ENCODE measurements at regions not wholly inside any gene's neighbourhood (a gene's known extent, or its start where the extent isn't known, plus 50 kb on each side); places are given as distances from the start of the nearest gene placed in this dataset.

DNA sequence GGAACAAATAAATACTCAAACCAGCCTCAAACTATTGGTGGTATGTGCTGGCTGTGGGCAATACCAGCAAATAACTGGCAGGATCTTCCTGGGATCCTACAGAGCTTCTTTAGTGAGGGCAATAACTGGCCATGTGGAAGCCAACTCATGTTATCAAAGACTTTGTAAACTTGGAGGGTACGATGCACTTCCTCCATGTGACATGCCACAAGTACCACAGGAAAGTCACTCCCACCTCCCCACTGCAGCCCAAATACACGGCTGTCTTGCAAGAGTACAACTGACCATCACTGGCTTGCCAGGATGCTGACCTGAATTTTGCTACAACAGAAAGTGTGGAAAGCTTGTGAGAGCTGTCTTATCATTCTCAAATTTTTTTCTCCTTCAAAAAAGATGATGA, 93.3 kb upstream of the MAML3 start:
- ATAC-seq, result no peak
- TF ChIP-seq BACH2 (CRISPR knock-in tag; IDR thresholded peaks at IDR 0.05; ENCODE audit: borderline replicate concordance), result no peak

DNA sequence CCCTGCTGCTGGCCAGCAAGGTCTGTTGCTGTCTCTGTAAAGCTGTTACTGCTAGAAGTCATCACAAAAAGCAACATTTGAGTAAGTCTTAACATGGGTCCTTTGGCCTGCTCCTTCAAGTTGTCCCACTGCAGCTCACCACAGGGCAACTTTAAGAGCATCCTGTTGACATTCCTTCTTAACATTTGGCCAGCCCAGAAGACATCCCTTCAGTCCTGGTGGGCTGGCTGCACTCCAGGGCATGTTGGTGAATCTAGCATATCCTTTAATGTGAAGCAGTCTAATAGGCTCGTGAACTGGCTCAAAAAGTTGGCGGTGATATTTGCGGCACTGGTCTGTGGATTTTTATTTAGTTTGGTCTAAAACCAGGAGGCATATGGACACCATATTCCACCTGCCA, 92.2 kb upstream of the MAML3 start:
- no peak for ATAC-seq
- TF ChIP-seq CSDC2 (CRISPR knock-in tag; IDR thresholded peaks at IDR 0.05) (no peak), OSR1 (CRISPR knock-in tag; IDR thresholded peaks at IDR 0.05) (no peak), TCF4 (CRISPR knock-in tag; IDR thresholded peaks at IDR 0.05; ENCODE audit: borderline replicate concordance) (no peak)

DNA sequence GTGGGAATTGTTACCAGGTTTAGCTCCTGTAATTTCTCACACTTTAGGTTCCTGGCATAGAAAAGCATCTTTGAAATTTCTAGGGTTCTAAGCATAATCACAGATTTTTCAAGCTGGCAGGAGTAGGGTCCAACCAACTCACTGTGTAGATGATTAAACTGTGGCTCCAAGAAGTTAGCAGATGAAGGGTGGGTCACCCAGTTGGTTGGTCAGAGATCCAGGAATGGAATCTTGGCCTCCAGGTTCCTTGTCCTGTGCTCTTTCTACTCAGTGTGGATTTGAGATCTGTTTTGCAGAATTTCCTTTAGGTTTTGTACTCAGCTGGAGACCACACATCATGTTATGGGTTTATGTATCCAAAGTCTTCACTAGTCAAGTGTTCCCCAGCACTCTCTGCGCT, 90.3 kb upstream of the MAML3 start:
- TF ChIP-seq, protein P1, sequence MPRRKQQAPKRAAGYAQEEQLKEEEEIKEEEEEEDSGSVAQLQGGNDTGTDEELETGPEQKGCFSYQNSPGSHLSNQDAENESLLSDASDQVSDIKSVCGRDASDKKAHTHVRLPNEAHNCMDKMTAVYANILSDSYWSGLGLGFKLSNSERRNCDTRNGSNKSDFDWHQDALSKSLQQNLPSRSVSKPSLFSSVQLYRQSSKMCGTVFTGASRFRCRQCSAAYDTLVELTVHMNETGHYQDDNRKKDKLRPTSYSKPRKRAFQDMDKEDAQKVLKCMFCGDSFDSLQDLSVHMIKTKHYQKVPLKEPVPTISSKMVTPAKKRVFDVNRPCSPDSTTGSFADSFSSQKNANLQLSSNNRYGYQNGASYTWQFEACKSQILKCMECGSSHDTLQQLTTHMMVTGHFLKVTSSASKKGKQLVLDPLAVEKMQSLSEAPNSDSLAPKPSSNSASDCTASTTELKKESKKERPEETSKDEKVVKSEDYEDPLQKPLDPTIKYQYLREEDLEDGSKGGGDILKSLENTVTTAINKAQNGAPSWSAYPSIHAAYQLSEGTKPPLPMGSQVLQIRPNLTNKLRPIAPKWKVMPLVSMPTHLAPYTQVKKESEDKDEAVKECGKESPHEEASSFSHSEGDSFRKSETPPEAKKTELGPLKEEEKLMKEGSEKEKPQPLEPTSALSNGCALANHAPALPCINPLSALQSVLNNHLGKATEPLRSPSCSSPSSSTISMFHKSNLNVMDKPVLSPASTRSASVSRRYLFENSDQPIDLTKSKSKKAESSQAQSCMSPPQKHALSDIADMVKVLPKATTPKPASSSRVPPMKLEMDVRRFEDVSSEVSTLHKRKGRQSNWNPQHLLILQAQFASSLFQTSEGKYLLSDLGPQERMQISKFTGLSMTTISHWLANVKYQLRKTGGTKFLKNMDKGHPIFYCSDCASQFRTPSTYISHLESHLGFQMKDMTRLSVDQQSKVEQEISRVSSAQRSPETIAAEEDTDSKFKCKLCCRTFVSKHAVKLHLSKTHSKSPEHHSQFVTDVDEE (CRISPR knock-in tag; IDR thresholded peaks at IDR 0.05), result no peak
- TF ChIP-seq TCF4 (CRISPR knock-in tag; IDR thresholded peaks at IDR 0.05; ENCODE audit: borderline replicate concordance) (no peak), ZNF70 (CRISPR knock-in tag; IDR thresholded peaks at IDR 0.05) (no peak), BACH2 (CRISPR knock-in tag; IDR thresholded peaks at IDR 0.05; ENCODE audit: borderline replicate concordance) (no peak), OSR1 (CRISPR knock-in tag; IDR thresholded peaks at IDR 0.05) (no peak), PPARA (CRISPR knock-in tag; IDR thresholded peaks at IDR 0.05; ENCODE audit: borderline replicate concordance) (no peak), ZNF565 (CRISPR knock-in tag; conservative IDR thresholded peaks at IDR 0.05; ENCODE audit: low read depth) (no peak), ARNTL (CRISPR knock-in tag; IDR thresholded peaks at IDR 0.05; ENCODE audit: borderline replicate concordance, low read depth) (no peak)
- ATAC-seq, result no peak

DNA sequence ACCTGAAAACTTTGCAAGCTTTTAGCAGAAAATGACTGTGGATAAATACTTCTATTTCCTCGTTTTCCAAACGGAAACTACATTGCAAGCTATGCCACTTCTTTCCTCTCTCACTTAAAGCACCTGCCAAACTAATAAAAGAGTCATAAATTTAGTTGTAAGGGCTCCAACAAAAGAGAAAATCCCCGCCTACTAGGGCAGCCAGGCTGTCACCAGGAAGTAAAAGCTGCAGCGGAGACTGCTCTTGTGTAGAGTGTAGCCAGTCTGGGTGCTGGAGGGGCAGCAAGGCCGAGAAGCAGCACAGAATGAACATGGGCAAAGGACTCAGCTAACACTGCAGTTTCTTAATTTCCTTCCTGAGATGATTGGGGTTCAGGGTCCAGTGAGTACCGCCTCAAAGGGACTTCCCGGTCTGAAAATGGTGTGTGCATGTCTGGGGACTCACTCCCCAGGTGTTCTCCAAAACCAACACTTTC, 89.3 kb upstream of the MAML3 start:
- no peak; the same call in 2 of the 3 replicates for ATAC-seq
- TF ChIP-seq SNAI2 (CRISPR knock-in tag; IDR thresholded peaks at IDR 0.05), result no peak
- TF ChIP-seq, protein P2, sequence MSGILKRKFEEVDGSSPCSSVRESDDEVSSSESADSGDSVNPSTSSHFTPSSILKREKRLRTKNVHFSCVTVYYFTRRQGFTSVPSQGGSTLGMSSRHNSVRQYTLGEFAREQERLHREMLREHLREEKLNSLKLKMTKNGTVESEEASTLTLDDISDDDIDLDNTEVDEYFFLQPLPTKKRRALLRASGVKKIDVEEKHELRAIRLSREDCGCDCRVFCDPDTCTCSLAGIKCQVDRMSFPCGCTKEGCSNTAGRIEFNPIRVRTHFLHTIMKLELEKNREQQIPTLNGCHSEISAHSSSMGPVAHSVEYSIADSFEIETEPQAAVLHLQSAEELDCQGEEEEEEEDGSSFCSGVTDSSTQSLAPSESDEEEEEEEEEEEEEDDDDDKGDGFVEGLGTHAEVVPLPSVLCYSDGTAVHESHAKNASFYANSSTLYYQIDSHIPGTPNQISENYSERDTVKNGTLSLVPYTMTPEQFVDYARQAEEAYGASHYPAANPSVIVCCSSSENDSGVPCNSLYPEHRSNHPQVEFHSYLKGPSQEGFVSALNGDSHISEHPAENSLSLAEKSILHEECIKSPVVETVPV (CRISPR knock-in tag; IDR thresholded peaks at IDR 0.05), result no peak
- TF ChIP-seq, protein P3, sequence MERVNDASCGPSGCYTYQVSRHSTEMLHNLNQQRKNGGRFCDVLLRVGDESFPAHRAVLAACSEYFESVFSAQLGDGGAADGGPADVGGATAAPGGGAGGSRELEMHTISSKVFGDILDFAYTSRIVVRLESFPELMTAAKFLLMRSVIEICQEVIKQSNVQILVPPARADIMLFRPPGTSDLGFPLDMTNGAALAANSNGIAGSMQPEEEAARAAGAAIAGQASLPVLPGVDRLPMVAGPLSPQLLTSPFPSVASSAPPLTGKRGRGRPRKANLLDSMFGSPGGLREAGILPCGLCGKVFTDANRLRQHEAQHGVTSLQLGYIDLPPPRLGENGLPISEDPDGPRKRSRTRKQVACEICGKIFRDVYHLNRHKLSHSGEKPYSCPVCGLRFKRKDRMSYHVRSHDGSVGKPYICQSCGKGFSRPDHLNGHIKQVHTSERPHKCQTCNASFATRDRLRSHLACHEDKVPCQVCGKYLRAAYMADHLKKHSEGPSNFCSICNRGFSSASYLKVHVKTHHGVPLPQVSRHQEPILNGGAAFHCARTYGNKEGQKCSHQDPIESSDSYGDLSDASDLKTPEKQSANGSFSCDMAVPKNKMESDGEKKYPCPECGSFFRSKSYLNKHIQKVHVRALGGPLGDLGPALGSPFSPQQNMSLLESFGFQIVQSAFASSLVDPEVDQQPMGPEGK (CRISPR knock-in tag; IDR thresholded peaks at IDR 0.05; ENCODE audit: borderline replicate concordance), result no peak
- no peak for TF ChIP-seq GLIS3 (CRISPR knock-in tag; IDR thresholded peaks at IDR 0.05)
- TF ChIP-seq, protein P4, sequence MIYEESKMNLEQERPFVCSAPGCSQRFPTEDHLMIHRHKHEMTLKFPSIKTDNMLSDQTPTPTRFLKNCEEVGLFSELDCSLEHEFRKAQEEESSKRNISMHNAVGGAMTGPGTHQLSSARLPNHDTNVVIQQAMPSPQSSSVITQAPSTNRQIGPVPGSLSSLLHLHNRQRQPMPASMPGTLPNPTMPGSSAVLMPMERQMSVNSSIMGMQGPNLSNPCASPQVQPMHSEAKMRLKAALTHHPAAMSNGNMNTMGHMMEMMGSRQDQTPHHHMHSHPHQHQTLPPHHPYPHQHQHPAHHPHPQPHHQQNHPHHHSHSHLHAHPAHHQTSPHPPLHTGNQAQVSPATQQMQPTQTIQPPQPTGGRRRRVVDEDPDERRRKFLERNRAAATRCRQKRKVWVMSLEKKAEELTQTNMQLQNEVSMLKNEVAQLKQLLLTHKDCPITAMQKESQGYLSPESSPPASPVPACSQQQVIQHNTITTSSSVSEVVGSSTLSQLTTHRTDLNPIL (CRISPR knock-in tag; IDR thresholded peaks at IDR 0.05; ENCODE audit: low read depth), result no peak
- TF ChIP-seq BACH2 (CRISPR knock-in tag; IDR thresholded peaks at IDR 0.05; ENCODE audit: borderline replicate concordance), result no peak
- no peak for TF ChIP-seq ZNF565 (CRISPR knock-in tag; conservative IDR thresholded peaks at IDR 0.05; ENCODE audit: low read depth)
- no peak for TF ChIP-seq ESRRG (CRISPR knock-in tag; IDR thresholded peaks at IDR 0.05)
- TF ChIP-seq, protein P5, sequence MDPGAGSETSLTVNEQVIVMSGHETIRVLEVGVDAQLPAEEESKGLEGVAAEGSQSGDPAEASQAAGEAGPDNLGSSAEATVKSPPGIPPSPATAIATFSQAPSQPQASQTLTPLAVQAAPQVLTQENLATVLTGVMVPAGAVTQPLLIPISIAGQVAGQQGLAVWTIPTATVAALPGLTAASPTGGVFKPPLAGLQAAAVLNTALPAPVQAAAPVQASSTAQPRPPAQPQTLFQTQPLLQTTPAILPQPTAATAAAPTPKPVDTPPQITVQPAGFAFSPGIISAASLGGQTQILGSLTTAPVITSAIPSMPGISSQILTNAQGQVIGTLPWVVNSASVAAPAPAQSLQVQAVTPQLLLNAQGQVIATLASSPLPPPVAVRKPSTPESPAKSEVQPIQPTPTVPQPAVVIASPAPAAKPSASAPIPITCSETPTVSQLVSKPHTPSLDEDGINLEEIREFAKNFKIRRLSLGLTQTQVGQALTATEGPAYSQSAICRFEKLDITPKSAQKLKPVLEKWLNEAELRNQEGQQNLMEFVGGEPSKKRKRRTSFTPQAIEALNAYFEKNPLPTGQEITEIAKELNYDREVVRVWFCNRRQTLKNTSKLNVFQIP (CRISPR knock-in tag; IDR thresholded peaks at IDR 0.05; ENCODE audit: borderline replicate concordance, low read depth), result no peak
- TF ChIP-seq RARB (CRISPR knock-in tag; IDR thresholded peaks at IDR 0.05), result no peak
